D721Med (cell line): ENCODE measurements at regions not wholly inside any gene's neighbourhood (a gene's known extent, or its start where the extent isn't known, plus 50 kb on each side); places are given as distances from the start of the nearest gene placed in this dataset.
"Not testable (repeated sequence)": the region's sequence is repeated elsewhere in the genome, so short reads cannot be mapped to it uniquely, and the experiment has no call there.

Source experiments
- DNase-seq: peaks from one replicate; pipeline ENCODE4 v3.0.0; 2011; ENCODE audit warnings: low spot score; ENCODE audit not compliant: insufficient read length
- FAIRE-seq: peaks from 2 replicates; lab custom pipeline; 2011; peaks lifted over from hg19 to GRCh38; lab: Jason Lieb, UNC
- TF ChIP-seq, protein P1 (sequence below): IDR thresholded peaks from 2 replicates; pipeline ENCODE4 v1.5.1; 2012; ENCODE audit warnings: mild to moderate bottlenecking, control low read depth; ENCODE audit not compliant: insufficient read depth; ENCODE audit errors: missing control alignments

DNA sequence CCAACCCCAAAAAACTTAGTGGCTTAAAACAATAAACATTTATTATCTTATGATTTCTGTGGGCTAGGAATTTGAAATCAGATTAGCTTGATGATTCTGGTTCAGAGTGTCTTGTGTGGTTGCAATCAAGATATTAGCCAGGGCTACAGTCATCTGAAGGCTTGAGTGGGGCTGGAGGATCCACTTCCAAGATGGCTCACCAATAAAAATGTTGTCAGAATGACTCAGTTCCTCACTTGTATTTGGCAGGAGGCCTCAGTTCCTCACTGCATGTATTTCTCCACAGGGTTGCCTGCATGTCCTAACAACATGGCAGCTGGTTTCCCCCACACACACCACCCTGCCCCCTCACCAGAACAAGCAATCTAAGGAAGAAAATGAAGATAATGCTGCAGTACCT, 98.2 kb upstream of the NIPBL start:
- no peak for FAIRE-seq
- no peak for DNase-seq
- TF ChIP-seq, protein P1, sequence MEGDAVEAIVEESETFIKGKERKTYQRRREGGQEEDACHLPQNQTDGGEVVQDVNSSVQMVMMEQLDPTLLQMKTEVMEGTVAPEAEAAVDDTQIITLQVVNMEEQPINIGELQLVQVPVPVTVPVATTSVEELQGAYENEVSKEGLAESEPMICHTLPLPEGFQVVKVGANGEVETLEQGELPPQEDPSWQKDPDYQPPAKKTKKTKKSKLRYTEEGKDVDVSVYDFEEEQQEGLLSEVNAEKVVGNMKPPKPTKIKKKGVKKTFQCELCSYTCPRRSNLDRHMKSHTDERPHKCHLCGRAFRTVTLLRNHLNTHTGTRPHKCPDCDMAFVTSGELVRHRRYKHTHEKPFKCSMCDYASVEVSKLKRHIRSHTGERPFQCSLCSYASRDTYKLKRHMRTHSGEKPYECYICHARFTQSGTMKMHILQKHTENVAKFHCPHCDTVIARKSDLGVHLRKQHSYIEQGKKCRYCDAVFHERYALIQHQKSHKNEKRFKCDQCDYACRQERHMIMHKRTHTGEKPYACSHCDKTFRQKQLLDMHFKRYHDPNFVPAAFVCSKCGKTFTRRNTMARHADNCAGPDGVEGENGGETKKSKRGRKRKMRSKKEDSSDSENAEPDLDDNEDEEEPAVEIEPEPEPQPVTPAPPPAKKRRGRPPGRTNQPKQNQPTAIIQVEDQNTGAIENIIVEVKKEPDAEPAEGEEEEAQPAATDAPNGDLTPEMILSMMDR = no peak

DNA sequence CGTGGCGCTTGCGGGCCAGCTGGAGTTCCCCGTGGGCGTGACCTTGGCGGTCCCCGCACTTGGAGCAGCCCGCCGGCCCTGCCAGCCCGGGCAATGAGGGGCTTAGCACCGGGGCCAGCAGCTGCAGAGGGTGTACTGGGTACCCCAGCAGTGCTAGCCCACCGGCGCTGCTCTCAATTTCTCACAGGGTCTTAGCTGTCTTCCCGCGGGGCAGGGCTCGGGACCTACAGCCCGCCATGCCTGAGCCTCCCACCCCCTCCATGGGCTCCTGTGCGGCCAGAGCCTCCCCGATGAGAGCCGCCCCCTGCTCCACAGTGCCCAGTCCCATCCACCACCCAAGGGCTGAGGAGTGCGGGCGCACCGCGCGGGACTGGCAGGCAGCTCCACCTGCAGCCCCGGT, 94.0 kb upstream of the NIPBL start:
- not testable (repeated sequence) for FAIRE-seq

DNA sequence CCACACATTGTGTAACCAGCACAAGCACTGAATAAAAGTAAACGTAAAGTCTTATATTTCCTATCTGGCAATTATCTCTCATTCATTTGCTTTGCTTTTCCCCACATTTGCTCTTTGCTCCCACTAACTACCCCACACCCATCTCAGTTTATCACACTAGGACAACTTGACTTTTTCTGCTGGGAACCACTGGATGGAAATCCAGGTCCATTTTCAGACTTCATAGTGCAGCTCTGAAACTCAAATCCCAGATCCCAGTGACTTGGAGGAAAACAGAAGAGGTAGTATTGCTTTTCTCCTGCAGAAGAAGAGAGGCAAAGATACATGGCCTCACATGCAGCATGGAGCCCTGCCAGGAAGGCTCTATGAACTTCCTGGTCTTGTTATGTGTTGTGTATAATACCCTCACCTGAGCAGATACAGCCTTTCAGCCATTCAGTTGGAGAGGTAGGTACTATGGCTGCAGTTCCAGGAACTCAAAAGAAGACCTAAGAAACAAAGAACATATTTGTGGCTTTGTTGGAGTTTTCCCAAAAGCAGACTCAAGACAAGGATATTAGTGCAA, 90.0 kb upstream of the NIPBL start:
- no peak for FAIRE-seq
- TF ChIP-seq, protein P1 = no peak
- no peak for DNase-seq

More for the DNA sequence above, 94.0 kb upstream of the NIPBL start:
- DNase-seq = not testable (repeated sequence)

DNA sequence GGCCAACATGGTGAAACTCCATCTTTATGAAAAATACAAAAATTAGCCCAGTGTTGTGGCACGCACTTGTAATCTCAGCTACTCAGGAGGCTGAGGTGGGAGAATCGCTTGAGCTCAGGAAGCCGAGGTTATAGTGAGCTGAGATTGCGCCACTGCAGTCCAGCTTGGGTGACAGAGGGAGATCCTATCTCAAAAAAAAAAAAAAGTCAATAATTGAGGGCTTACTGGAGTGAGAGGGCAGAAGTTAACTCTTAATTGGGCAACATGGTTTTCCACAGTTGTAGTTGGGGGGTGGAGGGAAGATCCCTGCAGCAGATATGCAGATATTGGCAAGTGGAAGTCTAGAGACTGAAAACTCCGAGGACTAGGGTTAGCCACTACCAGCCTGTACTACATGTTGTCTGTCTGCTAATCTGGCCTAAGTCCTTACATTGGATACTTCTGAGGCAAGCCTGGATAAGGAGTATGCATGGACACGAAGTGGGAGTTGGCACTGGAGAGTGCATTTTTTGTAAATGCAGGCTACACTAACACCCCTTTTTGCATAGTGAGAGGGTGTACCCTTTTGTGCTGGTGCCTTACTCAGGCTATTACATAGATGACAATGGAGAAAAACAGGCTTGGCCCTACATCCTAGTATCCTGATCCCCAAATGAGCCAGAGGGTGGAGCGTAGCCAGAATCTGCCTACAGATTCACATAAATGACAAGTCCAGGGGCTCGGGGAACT, 89.0 kb upstream of the NIPBL start:
- FAIRE-seq (no peak), DNase-seq (no peak)
- TF ChIP-seq, protein P1 = no peak

DNA sequence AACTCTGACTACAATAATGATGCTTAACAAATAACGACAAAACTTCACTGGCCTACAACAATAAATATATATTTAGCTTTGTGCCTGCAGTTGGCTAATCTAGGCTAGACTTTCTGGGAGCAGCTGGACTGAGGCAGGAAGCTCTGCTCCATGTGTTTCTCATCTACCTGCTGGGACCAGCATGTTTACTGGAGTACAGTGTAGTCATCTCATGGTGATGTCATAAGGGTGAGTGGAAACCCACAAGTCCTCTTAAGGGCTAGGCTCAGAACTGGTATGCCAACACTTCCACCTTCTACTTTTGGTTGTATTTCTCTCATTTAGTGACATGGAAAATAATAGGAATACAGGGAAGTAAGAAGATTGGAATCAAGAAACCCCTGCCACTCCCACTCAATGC, 85.7 kb upstream of the NIPBL start:
- FAIRE-seq (no peak), DNase-seq (no peak)
- TF ChIP-seq, protein P1 = no peak

DNA sequence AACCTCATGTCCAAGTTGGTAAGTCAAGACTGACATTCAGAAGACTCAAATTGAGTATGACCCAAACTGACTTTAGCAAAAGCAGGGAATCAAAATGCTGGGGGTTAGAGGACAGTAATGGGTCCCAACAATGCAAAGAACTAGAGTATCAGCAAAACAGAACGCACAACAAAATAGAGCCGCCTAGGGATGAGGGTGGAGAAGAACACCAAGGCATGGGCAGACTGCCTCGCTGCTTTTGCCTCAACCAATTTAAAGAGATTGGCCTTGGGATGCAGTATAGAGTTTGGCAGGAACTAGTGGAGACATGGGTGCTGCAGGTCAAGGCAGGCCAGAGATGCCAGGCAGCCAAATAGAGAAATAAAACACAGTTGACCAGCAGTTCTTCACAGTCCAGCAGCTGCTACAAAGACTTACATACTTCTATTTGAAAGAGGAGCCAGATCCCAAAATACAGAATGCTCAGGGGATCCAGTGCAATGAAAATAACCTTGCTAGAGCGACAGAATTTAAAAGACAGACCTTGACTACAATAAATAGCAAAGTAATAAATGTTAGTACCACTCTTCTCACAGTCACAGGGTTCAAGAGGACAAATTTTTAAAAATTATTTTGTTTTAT, 83.9 kb upstream of the NIPBL start:
- TF ChIP-seq, protein P1 = no peak
- DNase-seq = no peak
- FAIRE-seq = no peak

DNA sequence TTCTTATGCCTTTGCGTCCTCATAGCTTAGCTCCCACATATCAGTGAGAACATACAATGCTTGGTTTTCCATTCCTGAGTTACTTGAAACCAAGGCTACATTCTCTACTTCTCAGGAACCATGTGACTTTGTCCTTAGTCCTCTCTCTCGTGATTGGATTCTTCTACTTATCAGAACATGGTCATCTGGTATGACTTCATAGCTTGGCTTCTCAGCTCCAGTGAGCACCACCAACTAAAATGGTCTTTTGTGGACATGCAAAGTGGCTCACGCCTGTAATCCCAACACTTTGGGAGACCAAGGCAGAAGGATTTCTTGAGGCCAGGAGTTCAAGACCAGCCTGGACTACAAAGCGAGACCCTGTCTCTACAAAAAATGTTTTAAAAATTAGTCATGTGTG, 81.2 kb upstream of the NIPBL start:
- DNase-seq = no peak
- TF ChIP-seq, protein P1 = no peak
- no peak for FAIRE-seq
